ENCODE measurements at regions not wholly inside any gene's neighbourhood (a gene's known extent, or its start where the extent isn't known, plus 50 kb on each side); places are given as distances from the start of the nearest gene placed in this dataset.

- DNase-seq (ENCODE audit: low read depth in 1 of 2, low spot score in 1 of 2) = no peak
- no peak for TF ChIP-seq CTCF (IDR thresholded peaks at IDR 0.05; ENCODE audit: insufficient read depth, low read length)
- TF ChIP-seq REST (IDR thresholded peaks at IDR 0.05; ENCODE audit: insufficient replicate concordance, low read depth) = no peak
- TF ChIP-seq GABPA (IDR thresholded peaks at IDR 0.05; ENCODE audit: low read depth) = no peak
- TF ChIP-seq SPI1 (IDR thresholded peaks at IDR 0.05; ENCODE audit: borderline replicate concordance, low read depth) = no peak
- no peak for TF ChIP-seq POLR2AphosphoS5 (IDR thresholded peaks at IDR 0.05; ENCODE audit: low read depth)
- no peak overlapping the region for H3K4me3 ChIP-seq (replicated peaks; ENCODE audit: insufficient read depth, low read length)
- no peaks in the 10 kb centered on the region for H3K27me3 ChIP-seq (ENCODE audit: insufficient read depth, poor library complexity, severe bottlenecking)
- H3K27ac ChIP-seq (replicated peaks) = no peak overlapping the region
Measured at GRCh38 chr1:60705026-60705425, 377.3 kb upstream of the NFIA start.

- TF ChIP-seq GABPA (IDR thresholded peaks at IDR 0.05; ENCODE audit: low read depth) = no peak
- no peak for TF ChIP-seq REST (IDR thresholded peaks at IDR 0.05; ENCODE audit: insufficient replicate concordance, low read depth)
- TF ChIP-seq CTCF (IDR thresholded peaks at IDR 0.05; ENCODE audit: insufficient read depth, low read length) = no peak
- no peak for TF ChIP-seq SPI1 (IDR thresholded peaks at IDR 0.05; ENCODE audit: borderline replicate concordance, low read depth)
- no peak for TF ChIP-seq POLR2AphosphoS5 (IDR thresholded peaks at IDR 0.05; ENCODE audit: low read depth)
- no peak for DNase-seq (ENCODE audit: low read depth in 1 of 2, low spot score in 1 of 2)
- Histone ChIP-seq H3K27ac (replicated peaks) (no peak overlapping the region), H3K27me3 (ENCODE audit: insufficient read depth, poor library complexity, severe bottlenecking) (no peaks in the 10 kb centered on the region), H3K4me3 (replicated peaks; ENCODE audit: insufficient read depth, low read length) (no peak overlapping the region)
Measured at GRCh38 chr1:60703155-60703554, 379.2 kb upstream of the NFIA start.

- Histone ChIP-seq H3K27me3 (ENCODE audit: insufficient read depth, poor library complexity, severe bottlenecking) (no peaks in the 10 kb centered on the region), H3K27ac (replicated peaks) (no peak overlapping the region), H3K4me3 (replicated peaks; ENCODE audit: insufficient read depth, low read length) (no peak overlapping the region)
- DNase-seq (ENCODE audit: low read depth in 1 of 2, low spot score in 1 of 2) = no peak
- TF ChIP-seq REST (IDR thresholded peaks at IDR 0.05; ENCODE audit: insufficient replicate concordance, low read depth) (no peak), CTCF (IDR thresholded peaks at IDR 0.05; ENCODE audit: insufficient read depth, low read length) (no peak), POLR2AphosphoS5 (IDR thresholded peaks at IDR 0.05; ENCODE audit: low read depth) (no peak), GABPA (IDR thresholded peaks at IDR 0.05; ENCODE audit: low read depth) (no peak), SPI1 (IDR thresholded peaks at IDR 0.05; ENCODE audit: borderline replicate concordance, low read depth) (no peak)
Measured at GRCh38 chr1:60699325-60699724, 383.0 kb upstream of the NFIA start.

All from HL-60 (cell line).